Lung (tissue), 11 donors: ENCODE measurements at regions not wholly inside any gene's neighbourhood (a gene's known extent, or its start where the extent isn't known, plus 50 kb on each side); places are given as distances from the start of the nearest gene placed in this dataset.

Experiments used
- ATAC-seq: fragments of 200-7000 bp; cut with Tn5 transposase; one replicate; pipeline ENCODE4 v1.9.1; 2020; ENCODE audit warnings: moderate number of reproducible peaks; ENCODE audit not compliant: insufficient read depth, low FRiP score
- DNase-seq, 3 donors: peaks; one replicate each; pipeline ENCODE4 v3.0.0-alpha.2; 2013 to 2017
- H3K27ac ChIP-seq, 2 donors: one replicate each; pipeline ENCODE4 v1.5.1; 2013; ENCODE audit warnings: mild to moderate bottlenecking in 2 of 2, moderate library complexity in 2 of 2, control low read depth in 1 of 2, inconsistent platforms in 1 of 2, low read depth in 1 of 2, low read length in 1 of 2
- H3K27me3 ChIP-seq, 3 donors: one replicate each; pipeline ENCODE4 v1.5.1; 2013; ENCODE audit warnings: low read length in 2 of 3; ENCODE audit not compliant: control insufficient read depth in 3 of 3, insufficient read depth in 3 of 3
- H3K36me3 ChIP-seq, 4 donors: one replicate each; pipeline ENCODE4 v1.5.1; 2013; ENCODE audit warnings: low read length in 4 of 4, mild to moderate bottlenecking in 1 of 4, moderate library complexity in 1 of 4; ENCODE audit not compliant: control insufficient read depth in 4 of 4, insufficient read depth in 4 of 4
- H3K4me1 ChIP-seq, 5 donors: one replicate each; pipeline ENCODE4 v1.5.1; 2013; ENCODE audit warnings: low read length in 5 of 5, mild to moderate bottlenecking in 2 of 5, moderate library complexity in 1 of 5; ENCODE audit not compliant: control insufficient read depth in 5 of 5, insufficient read depth in 5 of 5
- H3K4me3 ChIP-seq: one replicate; pipeline ENCODE4 v1.5.1; 2013; ENCODE audit warnings: mild to moderate bottlenecking, control low read depth, moderate library complexity
- H3K9ac ChIP-seq, 2 donors: one replicate each; pipeline ENCODE4 v1.5.1; 2013; ENCODE audit warnings: low read length in 2 of 2, control low read depth in 1 of 2; ENCODE audit not compliant: insufficient read depth in 1 of 2
- H3K9me3 ChIP-seq, 4 donors: one replicate each; pipeline ENCODE4 v1.5.1; 2013; ENCODE audit warnings: low read length in 3 of 4, mild to moderate bottlenecking in 1 of 4, moderate library complexity in 1 of 4; ENCODE audit not compliant: control insufficient read depth in 4 of 4, insufficient read depth in 3 of 4
- CTCF ChIP-seq: IDR thresholded peaks from 2 replicates; pipeline ENCODE4 v1.5.1; 2012; ENCODE audit warnings: mild to moderate bottlenecking; ENCODE audit errors: control extremely low read depth, extremely low read depth
- WGBS, 2 donors: extraction: QIAGEN DNeasy Blood & Tissue Kit; methylation state at CpG; one replicate each; pipeline ENCODE4 v1.1.7; 2013; 5-methylcytosine and 5-hydroxymethylcytosine counted together
- donor health status: control.
- donor health status: control.
- donor health status: Bipolar disorder and iron deficiency.
- donor health status: healthy.
- donor health status: DM: yes; HTN: yes; CAD: no.

GRCh38 chr13:87919956-87920355, 248.8 kb downstream of the SLITRK5 start:
- DNase-seq (no peak), ATAC-seq (no peak)
- Histone ChIP-seq H3K27me3 (no peaks in the 10 kb centered on the region), H3K36me3 (no peaks in the 10 kb centered on the region), H3K9me3 (no peaks in the 10 kb centered on the region), H3K9ac (no peak overlapping the region), H3K4me3 (no peak overlapping the region), H3K27ac (no peak overlapping the region), H3K4me1 (no peaks in the 10 kb centered on the region)
- TF ChIP-seq CTCF, result no peak

- Histone ChIP-seq H3K27ac (no peak overlapping the region), H3K4me1 (no peaks in the 10 kb centered on the region), H3K27me3 (no peaks in the 10 kb centered on the region), H3K9ac (no peak overlapping the region), H3K4me3 (no peak overlapping the region), H3K9me3 (no peaks in the 10 kb centered on the region), H3K36me3 (no peaks in the 10 kb centered on the region)
- TF ChIP-seq CTCF, result no peak
- 71 to 84% methylated on average over 3 of the region's 3 CpGs for WGBS, 2 donors
- ATAC-seq (no peak), DNase-seq (no peak)
Measured at GRCh38 chr13:87923753-87924152, 252.6 kb downstream of the SLITRK5 start.

- Histone ChIP-seq H3K27me3 (no peaks in the 10 kb centered on the region), H3K9me3 (peaks cover 0 to 2% (median 0%) of the 10 kb centered on the region in 4 donors), H3K27ac (no peak overlapping the region), H3K4me3 (no peak overlapping the region), H3K36me3 (no peaks in the 10 kb centered on the region), H3K9ac (no peak overlapping the region), H3K4me1 (no peaks in the 10 kb centered on the region)
- ATAC-seq, result no peak
- 79 to 88% methylated on average over 4 of the region's 4 CpGs for WGBS, 2 donors
- no peak for DNase-seq
- no peak for TF ChIP-seq CTCF
Measured at GRCh38 chr13:87925006-87925405, 253.8 kb downstream of the SLITRK5 start.

- H3K9me3 ChIP-seq, result no peaks in the 10 kb centered on the region
- H3K27me3 ChIP-seq, result no peaks in the 10 kb centered on the region
- H3K36me3 ChIP-seq, result no peaks in the 10 kb centered on the region
- 66 to 67% methylated on average over 1 of the region's 1 CpG for WGBS, 2 donors
- no peak overlapping the region for H3K9ac ChIP-seq
- no peak overlapping the region for H3K27ac ChIP-seq
- TF ChIP-seq CTCF, result no peak
- no peak overlapping the region for H3K4me3 ChIP-seq
- no peak for ATAC-seq
- DNase-seq, result no peak
- H3K4me1 ChIP-seq, result peaks cover 0 to 7% (median 0%) of the 10 kb centered on the region in 5 donors
Measured at GRCh38 chr13:87940776-87941175, 269.6 kb downstream of the SLITRK5 start.
